ENCODE measurements at regions not wholly inside any gene's neighbourhood (a gene's known extent, or its start where the extent isn't known, plus 50 kb on each side); places are given as distances from the start of the nearest gene placed in this dataset.

DNA sequence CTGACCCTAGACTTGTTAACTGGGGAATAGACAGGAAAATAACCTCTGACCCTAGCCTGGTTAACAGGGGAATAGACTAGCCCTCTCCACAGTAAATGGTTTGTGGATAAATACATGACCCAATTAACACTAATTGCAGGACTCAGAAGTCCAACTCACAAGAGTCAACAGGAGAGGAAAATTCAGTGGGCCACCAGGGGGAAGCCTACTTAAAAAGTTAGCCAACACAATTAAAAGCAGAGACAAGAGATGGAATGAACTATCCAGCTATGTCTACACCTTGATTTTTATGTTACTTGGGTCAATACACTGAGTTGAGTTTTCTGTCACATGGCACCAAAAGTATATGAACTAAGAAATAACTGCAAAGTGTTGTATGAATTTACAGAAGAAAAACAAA, 158.8 kb upstream of the SLC39A10 start:
- DNase-seq (ENCODE audit: low spot score): no peak

DNA sequence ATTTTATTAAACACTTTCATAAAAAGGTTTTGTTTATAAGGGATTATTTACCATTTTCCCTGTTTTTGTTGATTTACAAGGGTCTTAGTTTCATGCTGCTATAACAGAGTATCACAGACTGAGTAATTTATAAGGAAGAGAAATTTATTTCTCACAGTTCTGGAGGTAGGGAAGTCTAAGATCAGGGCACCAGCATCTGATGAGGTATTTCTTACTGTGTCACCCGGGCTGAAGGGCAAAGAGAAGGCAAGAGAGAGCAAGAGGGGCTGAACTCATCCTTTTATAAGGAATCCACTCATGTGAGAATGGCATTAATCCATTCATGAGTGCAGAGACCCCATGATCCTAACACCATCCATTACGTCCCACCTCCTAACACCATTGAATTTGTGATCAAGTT, 160.0 kb upstream of the SLC39A10 start:
- DNase-seq (ENCODE audit: low spot score): no peak

DNA sequence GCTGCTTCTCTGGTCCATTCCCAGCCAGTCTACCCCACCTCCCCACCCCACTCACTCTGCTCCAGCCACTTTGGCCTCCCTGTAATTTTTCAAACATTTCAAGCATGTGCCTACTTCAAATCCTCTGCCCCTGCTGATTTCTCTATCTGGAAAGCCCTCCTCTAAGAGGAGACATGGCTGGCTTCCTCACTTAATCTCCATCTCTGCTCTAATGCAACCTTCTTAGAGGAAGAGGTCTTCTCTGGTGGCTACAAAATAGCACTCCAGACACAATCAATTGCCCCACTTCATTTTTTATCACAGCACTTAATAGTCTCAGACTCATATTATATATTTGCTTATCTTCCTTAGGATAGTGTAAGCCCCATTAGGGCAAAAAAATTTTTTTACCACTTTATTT, 161.1 kb upstream of the SLC39A10 start:
- DNase-seq (ENCODE audit: low spot score): no peak

- DNase-seq (ENCODE audit: low spot score): no peak
These were observed 161.7 kb upstream of the SLC39A10 start for GRCh38 chr2:195495351-195495750.

DNA sequence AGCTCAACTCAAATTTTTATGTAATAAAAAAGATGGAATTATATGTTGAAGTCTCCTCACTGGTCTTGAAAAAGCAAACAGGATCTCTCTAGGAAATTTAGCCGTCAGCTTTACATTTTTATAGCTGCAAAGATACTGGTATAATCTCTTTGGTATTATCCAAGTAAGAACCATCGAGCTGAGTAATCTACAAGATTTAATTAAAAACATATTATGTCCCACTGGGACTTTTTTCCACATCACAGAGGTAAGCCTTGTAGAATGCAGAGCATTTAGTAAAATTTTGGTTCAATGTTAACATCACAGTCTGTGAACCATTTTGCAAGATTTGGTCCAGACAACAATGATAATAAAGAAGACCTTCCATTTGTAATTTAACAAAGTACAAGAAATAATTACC, 162.6 kb upstream of the SLC39A10 start:
- peak; percentile 42 for DNase-seq (ENCODE audit: low spot score)

DNA sequence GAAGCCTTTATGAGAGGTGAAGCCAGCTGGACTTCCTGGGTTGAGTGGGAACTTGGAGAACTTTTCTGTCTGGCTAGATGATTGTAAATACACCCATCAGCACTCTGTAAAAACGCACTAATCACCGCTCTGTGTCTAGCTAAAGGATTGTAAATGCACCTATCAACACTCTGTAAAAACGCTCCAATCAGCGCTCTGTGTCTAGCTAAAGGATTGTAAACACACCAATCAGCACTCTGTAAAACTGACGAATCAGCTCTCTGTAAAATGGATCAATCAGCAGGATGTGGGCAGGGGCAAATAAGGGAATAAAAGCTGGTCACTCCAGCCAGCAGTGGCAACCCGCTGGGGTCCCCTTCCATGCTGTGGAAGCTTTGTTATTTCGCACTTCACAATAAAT, 163.6 kb upstream of the SLC39A10 start:
- no peak for DNase-seq (ENCODE audit: low spot score)

DNA sequence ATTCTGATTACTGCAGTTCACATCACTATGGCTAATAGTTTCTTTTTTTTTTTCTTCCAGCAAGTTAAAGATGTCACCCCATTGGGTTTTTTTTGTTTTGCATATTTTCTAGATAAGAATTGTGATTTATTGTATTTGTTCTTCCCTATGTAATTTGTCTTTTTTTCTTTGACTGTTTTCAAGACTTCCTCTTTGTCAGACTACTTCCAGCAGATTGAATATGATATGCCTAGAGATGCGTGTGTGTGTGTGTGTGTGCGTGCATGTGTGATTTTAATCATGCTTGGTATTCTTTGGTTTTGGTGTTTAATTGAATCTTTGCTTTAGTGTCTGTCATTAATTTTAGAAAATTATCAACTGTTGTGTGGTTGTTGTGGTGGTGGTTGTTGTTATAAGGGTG, 166.7 kb upstream of the SLC39A10 start:
- no peak for DNase-seq (ENCODE audit: low spot score)

DNA sequence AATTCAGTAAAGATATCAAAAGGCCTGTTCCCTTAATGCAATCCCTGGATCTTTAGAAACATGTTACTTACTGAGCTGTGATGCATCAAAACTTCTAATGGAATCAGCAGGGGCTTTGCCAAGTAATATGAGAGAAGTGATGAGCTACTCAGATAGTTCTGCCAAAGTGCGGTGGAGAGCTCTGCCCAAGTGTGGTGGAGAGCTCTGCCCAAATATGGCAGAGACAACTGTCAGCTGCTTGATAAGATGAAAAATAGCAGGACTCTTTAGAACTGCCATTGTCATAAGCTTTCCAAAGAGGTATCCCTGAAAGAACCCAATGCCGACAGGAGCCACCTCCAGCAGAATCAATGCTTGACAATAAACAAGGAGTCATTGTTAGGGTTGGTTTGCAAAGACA, 167.9 kb upstream of the SLC39A10 start:
- peak; percentile 47 for DNase-seq (ENCODE audit: low spot score)

DNA sequence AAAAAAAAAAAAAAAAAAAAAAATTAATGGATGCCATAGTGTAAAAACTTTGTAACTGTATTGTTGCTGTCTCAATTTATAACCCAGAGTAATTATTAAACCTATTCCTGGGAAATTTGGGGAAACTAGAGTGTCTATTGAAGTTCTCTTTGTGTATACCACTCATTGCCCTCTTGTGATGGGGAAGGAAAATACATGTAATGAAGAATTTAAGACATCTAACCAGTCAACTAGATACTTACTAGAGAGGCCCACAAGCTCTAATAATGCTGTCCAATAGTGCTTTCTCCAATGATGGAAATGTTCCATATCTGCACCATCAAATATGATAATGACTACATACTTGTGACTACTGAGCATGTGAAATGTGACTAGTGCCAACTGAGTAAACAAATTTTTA, 168.5 kb upstream of the SLC39A10 start:
- DNase-seq (ENCODE audit: low spot score): no peak

- peak; percentile 67 for DNase-seq (ENCODE audit: low spot score)
These were observed 169.9 kb upstream of the SLC39A10 start for GRCh38 chr2:195486987-195487644.

DNA sequence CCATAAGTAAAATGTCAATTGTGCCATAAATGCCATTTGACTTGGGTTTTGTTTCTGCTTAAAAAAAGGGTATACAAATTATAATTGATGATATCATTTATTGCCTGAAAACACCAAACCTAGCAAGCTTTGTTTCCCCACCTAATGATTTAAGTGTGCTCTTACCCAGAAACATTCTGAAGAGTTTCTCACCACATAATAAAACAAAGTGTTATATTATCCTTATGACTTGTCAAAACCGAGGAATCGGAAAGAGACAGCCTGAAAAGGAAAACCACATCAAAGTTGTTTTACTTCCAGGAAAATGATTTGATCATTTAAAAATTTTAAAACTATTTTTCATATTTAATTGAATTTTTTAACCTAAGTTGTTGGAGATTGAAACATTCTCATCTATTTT, 170.5 kb upstream of the SLC39A10 start:
- DNase-seq (ENCODE audit: low spot score): no peak

DNA sequence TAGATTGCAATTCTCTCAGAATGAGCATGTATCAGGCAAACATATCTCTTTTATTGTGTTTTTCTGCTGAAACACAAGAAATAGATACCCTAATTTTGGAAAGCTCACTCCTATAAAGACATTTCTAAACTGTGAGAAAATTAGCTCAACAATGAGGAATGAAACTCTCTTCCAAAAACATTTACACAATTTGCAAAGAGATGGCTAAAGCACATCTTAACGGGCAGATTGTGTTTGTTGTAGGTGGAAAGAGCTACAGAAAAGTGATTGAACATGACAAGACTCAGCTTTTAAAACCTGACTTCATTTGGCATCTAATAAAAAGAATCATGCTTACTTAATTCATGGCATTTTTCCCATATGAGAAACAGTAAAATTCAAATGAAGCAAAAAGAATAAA, 175.0 kb upstream of the SLC39A10 start:
- DNase-seq (ENCODE audit: low spot score): no peak

DNA sequence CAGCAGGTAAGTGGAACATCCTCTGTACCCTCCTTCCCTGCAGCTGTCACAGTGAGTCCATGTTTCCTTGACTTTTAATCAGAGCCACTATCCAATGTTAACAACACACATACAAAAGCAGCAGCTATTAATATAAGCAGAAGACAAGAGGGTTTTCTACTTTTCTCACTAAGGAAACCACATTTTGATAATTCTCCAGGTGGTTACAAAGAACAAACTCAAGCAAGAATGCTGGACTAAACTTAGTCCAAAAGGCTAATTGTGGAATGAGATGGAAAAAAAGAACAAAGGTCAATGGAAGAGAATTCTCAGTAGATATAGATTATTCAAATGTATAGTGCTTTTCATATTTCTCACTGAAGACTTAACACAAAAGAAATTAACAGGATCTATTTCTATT, 176.9 kb upstream of the SLC39A10 start:
- no peak for DNase-seq (ENCODE audit: low spot score)

- no peak for DNase-seq (ENCODE audit: low spot score)
These were observed 177.6 kb upstream of the SLC39A10 start for GRCh38 chr2:195479407-195479806.

GRCh38 chr2:195477996-195478382, 179.0 kb upstream of the SLC39A10 start:
- no peak for DNase-seq (ENCODE audit: low spot score)

DNA sequence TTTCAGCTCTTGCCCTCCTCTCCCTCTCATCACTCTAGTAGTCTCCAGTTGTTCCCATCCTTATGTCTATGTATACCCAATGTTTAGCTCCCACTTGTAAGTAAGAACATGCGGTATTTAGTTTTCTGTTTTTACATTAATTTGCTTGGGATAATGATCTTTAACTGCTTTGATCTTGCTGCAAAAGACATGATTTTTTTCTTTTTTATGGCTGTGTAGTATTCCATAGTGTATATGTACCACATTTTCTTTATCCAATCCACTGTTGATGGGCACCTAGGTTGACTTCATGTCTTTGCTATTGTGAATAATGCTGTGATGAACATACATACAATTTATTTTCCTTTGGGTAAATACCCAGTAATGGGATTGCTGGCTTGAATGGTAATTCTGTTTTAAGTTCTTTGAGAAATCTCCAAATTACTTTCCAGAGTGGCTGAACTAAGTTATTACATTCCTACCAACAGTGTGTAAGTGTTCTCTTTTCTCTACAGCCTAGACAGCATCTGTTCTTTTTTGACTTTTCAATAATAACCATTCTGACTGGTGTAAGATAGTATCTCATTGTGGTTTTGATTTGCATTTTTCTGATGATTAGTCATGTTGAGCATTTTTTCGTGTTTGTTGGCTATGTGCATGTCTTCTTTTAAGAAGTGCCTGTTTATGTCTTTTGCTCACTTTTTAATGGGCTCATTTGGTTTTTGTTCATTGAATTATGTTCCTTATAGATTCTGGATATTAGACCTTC, 179.6 kb upstream of the SLC39A10 start:
- DNase-seq (ENCODE audit: low spot score): no peak

GRCh38 chr2:195475336-195475735, 181.7 kb upstream of the SLC39A10 start:
- DNase-seq (ENCODE audit: low spot score): no peak

GRCh38 chr2:195473862-195474261, 183.2 kb upstream of the SLC39A10 start:
- no peak for DNase-seq (ENCODE audit: low spot score)

DNA sequence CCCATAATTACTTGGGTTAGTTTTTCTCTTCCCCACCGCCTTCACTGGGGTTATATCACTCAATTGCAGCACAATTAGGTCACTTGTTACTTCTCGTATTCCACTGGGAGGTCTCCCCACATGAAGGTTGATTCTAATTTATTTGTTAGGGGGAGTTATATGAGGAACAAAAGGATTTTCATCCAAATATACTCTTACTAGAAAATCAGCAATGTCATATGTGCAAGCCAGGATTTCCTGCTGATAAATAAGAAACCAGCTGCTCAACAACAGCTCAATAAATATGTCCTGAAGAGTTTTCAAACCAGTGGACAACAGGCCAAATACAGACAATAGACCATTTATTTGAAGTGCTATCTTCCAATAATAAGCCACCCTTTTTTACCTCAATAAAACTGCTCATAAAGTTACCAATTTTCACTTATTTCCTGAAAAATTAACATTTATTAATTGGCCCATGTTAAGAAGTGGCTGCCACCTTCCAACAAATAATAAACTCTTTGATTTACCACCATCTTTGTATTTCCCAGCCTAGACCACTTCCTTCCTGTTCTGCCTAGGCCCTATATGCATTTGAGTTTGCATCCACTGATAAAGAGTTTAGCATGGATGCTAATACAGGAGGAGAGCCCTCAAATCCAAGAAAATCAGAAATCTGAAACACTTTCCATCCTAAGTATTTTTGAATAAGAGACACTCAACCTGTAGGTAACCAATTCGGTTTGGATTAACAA, 184.4 kb upstream of the SLC39A10 start:
- no peak for DNase-seq (ENCODE audit: low spot score)

- no peak for DNase-seq (ENCODE audit: low spot score)
These were observed 185.2 kb upstream of the SLC39A10 start for GRCh38 chr2:195471807-195472206.

- no peak for DNase-seq (ENCODE audit: low spot score)
These were observed 185.9 kb upstream of the SLC39A10 start for GRCh38 chr2:195471163-195471562.

GRCh38 chr2:195470622-195471021, 186.4 kb upstream of the SLC39A10 start:
- DNase-seq (ENCODE audit: low spot score): no peak

- no peak for DNase-seq (ENCODE audit: low spot score)
These were observed 188.3 kb upstream of the SLC39A10 start for GRCh38 chr2:195468771-195469170.

All from umbilical cord (tissue), 1 donor.